Tibial nerve (tissue), 3 donors: ENCODE measurements at regions not wholly inside any gene's neighbourhood (a gene's known extent, or its start where the extent isn't known, plus 50 kb on each side); places are given as distances from the start of the nearest gene placed in this dataset.

Experiments
- CTCF ChIP-seq, 5 experiments: fragments of 200-600 bp in 3 of 5; fragments of 450-650 bp in 2 of 5; sonication (generic) in 3 of 5; IDR thresholded peaks; one replicate each; pipeline ENCODE4 v1.5.1; 2016 to 2019; ENCODE audit warnings: antibody characterized with exemption in 5 of 5, mild to moderate bottlenecking in 3 of 5, moderate library complexity in 2 of 5
- POLR2A ChIP-seq, 2 donors: fragments of 450-650 bp; IDR thresholded peaks; one replicate each; pipeline ENCODE4 v1.6.1; 2017; ENCODE audit warnings: antibody characterized with exemption in 2 of 2, mild to moderate bottlenecking in 2 of 2, moderate library complexity in 2 of 2

- TF ChIP-seq CTCF (IDR thresholded peaks at IDR 0.05) (no peak), POLR2A (IDR thresholded peaks at IDR 0.05) (no peak)
These were observed 770.7 kb upstream of the NXPH2 start for GRCh38 chr2:139550873-139551272.
